ENCODE measurements at regions not wholly inside any gene's neighbourhood (a gene's known extent, or its start where the extent isn't known, plus 50 kb on each side); places are given as distances from the start of the nearest gene placed in this dataset.
"Not testable (repeated sequence)": the region's sequence is repeated elsewhere in the genome, so short reads cannot be mapped to it uniquely, and the experiment has no call there.

DNA sequence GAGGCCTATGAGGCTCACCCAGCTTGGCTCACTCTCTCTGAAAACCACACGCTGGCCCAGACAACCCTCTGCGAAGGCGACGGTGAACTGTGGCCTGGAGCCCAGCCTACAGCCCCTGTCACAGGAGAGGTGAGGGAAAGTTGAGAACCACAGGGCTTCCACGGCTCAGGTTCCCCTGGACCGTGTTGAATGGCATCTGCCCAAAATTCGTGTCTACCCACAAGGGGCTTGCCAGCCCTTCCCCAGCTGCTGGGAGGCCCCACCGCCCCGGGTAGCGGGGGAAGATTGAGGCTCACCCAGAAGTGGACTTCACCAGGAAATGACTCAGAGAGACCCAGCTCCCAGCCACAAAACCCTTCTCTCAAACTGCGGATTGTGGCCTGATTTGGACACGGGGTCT lies 197.1 kb downstream of the CTTN start:
- no peak for DNase-seq

DNA sequence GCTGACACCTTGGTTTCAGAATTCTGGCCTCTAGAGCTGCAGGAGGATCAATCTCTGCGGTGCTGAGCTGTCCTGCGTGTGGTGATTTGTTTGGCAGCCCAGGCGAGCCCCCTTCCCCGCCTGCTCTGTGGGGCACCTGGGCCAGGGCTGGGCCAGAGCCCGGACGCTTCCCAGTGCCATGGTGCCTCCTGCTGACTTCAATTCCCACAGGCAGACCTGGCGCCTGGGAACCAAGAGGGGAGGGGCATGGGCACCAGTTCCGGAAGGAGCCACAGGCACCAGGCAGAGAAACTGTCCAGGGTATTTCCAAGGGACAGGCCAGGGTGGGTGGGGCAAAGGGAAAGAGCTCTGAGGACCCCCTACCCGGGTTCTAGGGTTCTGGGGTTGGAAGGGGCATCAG lies 197.8 kb downstream of the CTTN start:
- DNase-seq = no peak

DNA sequence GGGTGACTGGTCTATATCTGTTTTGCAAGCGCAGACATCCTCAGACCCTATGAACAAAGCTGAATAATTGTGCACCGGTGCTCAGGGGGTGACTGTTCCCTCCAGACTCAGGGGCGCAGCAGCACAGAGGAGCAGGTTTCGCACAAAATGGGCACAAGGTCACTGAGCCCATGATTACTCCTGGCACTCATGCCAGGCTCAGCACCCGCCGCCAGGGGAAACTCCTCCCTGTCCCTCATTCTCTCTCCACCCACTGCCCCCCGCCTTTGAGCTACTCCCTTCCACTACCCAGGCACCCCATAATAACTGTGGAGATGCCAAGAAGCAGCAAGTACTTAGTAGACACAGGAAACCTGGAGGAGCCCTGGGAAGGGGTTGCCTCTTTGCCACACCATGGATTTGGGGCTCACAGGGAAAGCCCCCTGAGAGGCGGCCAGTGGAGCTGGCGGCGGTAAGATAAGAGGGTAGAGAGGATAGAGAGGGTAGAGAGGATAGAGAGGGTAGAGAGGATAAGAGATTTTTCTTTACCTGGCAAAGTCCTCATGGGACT lies 198.8 kb downstream of the CTTN start:
- no peak for DNase-seq

DNA sequence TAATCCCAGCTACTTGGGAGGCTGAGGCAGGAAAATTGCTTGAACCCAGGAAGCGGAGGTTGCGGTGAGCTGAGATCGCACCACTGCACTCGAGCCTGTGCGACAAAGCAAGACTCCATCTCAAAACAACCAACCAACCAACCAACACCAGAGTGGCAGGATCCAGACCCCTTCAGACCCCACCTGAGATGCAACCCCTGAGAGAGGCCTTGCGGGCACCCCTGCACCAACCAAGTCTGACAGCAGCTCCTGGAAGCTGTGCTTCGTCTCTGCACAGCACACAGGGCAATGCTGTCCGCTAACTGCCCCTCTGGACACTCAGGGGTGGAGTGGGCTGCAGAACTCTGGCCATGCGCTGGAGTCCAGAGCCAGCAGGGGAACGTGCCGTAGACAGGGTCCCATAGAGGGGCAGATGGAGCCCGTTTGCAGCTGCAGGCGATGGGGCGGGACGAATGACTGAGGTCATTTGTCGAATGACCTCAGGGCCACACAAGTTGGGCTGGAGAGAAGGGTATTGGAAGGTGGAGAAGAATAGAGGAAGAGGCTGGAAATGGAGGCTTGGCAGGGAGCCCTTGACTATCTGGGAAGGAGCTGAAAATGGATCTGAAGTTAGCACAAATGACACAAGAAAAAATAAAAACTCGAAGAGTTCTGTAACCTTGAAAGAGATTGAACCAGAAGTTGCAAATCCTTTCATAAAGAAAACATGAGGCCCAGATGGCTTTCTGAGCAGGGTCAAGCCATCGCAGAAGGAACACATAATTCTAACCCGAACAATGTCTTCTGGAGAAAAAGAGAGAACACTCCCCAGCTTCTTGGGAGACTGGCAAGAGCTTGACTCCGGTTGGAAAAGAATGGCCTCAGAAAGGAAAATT lies 199.7 kb downstream of the CTTN start:
- no peak for DNase-seq

DNA sequence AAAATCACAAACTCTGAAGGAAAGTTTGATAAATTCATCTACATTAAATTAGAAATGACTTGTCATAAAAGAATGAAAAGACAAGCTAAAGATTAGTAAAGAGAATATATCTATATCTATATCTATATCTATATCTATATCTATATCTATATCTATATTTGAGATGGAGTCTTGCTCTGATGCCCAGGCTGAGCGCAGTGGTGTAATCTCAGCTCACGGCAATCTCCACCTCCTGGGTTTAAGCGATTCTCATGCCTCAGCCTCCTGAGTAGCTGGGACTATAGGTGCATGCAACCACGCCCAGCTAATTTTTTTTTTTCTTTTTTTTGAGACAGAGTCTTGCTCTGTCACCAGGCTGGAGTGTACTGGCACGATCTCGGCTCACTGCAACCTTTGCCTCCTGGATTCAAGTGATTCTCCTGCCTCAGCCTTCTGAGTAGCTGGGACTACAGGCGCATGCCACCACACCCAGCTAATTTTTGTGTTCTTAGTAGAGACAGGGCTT lies 202.6 kb downstream of the CTTN start:
- not testable (repeated sequence) for DNase-seq

DNA sequence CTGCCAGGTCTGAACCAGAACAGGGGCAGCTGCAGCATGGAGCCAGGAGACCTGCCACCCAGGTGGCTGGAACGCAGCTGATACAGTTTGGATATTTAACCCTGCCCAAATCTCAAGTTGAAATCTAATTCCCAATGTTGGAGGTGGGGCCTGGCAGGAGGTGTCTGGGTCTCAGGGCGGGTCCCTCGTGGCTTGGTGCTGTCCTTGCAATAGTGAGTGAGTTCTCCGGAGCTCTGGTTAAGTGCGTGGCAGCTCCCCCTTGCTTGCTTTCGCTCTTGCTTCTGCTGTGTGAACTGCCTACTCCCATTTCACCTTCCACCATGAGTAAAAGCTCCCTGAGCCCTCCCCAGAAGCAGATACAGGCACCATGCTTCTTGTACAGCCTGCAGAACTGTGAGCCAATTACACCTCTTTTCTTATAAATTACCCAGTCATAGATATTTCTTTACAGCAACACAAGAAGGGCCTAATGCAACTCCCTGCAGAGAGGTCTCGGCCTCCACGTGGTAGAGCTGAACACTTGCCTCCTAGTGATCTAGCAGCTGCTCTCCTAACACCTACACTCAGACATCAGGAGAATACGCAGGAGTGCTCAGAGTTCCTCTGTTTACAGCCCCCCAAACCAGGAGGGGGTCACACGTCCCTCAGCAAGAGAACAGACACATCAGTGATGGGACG lies 203.7 kb downstream of the CTTN start:
- no peak for DNase-seq

DNA sequence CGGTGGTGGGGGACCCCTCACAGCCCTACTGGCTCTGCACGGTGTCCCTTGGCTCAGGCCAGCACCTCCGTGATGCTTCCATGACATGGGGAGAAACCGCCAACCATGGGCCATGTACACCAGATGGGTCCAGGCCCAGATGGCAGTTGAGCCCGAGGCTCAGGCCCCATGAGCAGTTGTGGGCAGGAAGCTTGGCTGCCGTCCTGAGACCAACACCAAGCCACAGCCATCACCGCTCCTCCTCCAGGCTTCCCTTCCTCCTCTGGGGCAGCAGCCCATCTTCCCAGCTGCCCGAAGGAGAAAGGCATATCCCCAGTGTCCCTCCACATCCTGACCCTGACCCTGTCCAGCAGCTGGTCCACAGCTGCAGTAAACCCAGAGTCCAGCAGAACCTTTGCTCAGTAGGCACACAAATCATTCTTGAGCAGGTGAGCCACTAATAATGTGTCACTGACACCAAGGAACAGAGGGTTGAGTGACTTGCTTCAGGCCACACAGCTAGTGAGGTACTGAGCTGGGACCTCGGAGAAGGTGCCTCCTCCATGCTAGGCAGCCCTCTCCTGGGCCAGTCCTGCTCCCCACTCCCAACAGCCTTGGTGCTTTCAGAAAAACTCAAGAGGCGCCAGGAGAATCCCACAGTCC lies 204.9 kb downstream of the CTTN start:
- no peak for DNase-seq

DNA sequence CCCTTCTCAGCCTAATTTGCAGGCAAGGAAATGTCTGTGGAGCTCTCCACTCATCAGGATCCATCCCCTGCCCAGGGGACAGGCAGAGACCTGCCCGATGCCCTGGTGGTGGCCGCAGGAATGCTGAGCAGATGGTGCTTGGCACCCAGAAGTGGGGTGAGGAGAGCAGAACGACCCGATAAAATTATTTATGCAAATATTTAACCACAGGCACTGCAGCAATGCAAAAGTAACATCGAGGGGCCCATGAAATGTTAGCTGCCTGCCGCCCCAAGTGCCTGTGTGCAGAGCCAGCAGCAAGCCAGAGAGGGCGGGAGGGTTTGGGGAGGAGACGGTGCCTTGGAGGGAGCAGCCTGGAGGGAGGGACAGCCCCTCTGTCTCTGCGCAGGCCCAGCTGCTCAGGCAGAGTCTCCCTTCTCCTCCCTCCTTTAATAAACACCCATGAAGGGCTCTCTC lies 205.5 kb downstream of the CTTN start:
- no peak for DNase-seq

DNA sequence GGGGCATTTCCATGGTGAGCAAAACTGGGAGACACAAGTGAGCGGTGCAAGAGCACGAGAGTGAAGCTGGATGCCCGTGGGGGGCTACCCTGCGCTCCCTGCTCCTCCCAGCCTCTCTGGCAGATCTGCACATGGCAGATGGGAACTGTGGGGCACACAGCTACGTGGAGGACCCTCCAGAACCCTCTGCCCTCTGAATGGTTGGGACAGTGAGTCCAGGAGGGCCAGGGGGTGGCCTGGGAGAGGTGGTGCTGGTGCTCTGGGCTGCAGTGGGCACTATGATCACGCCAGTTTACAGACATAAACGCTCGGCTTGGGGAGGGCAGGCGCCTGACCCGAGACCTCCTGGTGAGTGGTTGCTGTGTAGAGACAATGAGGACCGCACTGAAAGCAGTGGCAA lies 205.9 kb downstream of the CTTN start:
- DNase-seq = no peak

DNA sequence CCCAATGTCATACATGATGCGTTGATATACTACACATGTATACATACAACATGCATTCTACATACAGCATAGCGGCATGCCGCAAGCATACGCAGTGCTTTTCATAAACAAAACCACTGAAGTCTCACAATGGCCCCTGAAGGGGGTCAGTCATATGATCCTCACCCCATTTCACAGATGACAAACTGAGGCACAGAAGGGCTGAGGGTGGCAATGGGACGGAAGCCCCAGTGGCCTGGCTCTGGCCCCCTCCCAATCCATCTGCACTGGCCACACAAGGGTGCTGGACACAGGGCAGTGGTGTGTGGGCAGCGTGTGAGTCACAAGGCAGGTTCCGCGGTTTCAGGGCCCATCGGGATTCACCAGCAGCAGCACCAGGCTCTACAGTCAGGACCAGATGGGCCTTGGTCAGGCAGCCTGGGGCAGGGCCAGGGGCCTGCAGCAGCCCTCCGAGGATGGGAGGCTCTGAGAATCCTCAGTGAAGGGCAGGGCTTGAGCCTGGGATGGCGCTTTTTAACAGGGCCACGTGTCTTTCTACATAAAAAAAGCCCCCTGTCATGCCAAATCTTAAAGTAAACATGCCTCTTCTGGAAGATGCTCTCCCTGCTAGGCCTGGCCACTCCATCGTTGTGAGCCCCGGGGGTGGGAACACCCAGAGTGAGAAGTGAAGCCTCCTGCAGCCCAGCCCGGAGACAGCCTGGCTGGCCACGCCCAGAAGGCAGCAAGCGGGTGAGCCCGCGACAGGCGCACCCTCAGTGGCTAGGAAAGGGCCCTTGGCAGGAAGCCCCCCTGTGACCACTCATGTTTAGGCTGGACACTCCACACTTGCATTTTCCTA lies 206.5 kb downstream of the CTTN start:
- DNase-seq = no peak

DNA sequence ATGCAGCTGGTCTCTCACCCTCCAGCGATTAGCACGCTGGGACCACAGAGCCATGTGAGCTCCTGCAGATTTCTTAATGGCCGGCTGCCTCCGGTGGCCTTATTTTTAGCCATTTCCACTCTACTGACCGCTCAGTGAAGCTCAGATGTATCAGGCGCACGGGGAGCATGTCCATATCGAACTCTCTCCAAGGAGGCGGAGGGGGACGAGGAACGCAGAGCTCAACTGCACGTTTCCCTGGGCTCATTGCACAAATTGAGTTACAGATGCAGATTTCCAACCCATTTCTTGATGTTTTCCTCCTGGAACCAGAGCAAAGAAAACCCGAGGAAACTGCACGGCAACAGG lies 207.1 kb downstream of the CTTN start:
- DNase-seq = no peak

DNA sequence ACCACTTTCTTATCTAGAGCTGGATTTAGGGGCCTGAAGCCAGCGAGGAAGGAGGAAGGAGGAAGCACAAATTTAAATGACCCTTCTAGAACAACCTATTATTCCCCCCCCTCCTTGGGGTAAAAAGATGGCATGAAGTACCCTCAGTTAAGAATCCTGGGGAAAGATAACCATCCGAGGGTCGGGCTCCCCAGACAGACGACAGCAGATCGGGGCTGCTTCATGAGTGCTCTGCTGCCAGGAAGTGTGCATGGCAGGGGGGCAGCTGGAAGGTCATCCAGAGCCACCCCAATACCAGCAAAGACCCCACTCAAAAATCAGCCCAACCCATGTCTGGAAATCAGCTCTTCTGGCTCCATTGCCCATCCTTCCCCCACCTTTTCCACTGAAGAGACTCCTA lies 207.5 kb downstream of the CTTN start:
- DNase-seq = no peak

DNA sequence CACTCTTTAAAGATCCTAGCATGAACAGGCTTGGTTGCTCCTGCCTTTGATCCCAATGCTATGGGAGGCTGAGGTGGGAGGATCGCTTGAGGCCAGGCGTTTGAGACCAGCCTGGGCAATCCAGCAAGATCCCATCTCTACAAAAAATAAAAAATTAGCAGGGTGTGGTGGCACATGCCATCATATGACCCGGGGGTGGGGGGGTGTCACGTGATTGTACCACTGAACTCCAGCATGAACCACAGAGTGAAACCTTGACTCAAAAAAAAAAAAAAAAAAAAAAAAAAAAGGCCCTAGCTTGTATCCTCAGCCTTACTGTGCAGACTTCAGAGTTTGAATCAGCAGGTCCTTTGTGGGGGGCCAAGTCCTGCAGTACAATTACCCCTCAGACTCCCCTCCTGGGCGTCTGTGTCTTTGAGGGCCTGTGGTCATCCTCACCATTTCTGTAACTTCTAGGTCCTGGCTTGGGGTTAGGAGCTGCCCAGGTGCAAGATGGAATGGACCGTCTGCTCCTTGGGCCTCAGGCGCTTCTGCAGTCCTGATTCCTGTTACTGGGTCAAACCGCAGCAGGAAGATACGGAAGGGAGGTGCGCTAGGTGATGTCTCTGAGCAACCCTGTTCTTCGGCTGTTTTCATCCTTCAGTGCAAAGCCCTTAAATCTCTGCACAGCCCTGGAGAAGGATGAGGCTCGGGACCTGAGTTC lies 208.1 kb downstream of the CTTN start:
- no peak for DNase-seq

DNA sequence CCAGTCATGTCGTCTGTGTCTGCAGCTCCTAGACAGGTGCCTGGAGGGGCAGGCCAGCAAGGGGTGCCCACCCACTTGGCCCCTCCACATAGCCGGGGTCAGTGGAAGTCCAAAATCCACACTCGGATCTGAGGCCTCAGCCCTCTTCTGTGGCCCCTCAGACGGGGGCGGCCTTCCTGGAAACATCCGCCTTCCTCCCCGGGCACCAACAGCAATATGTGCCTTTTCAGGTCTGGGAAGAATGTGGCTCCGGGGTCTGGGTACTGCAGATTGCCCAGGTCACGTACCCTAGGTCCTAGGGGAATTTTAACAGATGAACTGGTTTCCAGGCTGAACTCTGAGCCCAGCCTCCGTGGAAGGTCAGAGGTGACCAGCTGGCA lies 208.6 kb downstream of the CTTN start:
- DNase-seq = no peak

DNA sequence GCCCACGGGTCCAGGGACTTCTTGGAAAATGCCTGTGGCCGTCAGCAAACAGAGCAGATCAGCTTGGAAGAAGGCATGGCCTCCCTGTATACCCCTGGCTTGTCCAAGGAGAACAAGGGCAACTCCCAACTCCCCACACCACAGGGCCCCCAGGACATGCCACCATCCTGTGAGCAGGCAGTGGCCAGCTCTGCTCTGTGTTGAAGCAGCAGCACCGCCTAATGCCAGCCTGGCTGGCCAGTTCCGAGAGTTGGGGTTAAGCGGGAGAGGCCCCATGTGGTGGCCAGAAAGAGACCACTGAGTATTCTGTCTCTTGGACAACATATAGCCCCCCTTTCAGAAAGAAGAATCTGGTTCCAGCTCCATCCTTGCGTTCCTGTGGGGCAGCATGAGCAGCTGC lies 209.2 kb downstream of the CTTN start:
- no peak for DNase-seq

DNA sequence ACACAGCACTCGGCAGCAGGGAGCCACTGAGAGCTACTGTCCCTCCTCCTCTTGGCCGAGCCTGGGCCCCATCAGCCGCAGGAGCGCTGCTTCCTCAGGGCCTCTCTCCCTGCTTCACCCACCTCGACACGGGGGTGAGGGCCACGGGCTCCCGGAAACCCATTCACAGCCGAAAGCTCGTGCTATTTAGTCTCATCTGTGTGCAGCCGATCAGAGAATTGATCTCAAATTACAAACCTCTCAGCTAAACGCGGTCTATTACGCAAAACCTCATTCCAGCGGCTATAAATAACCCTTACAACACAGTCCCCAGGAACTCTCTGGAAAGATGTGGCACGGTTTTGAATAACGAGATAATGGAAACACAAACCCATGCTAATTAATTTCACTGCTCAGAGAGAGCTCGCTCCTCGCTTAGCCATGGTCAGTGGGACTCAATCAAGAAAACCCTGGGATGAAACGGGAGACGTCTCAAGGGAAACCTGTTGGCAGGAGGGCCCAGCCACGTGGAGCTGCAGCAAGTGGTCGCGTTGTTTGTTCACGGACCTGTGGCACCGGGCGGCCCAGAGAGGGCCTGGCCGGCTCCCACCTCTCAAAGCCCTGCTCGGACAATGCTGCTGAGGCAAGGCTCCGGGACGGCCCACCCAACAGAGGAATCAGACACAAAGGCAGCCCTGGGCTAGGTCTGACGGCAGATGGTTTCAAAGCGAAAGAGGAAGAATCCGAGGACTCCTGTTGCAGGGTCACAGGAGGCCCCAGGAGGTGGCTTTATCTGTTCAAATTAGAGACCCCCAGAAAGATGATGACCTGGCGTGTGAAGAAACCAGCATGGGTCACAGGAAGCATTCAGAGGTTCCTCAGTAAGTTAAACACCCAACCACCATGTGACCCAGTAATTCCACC lies 210.5 kb downstream of the CTTN start:
- DNase-seq = no peak

DNA sequence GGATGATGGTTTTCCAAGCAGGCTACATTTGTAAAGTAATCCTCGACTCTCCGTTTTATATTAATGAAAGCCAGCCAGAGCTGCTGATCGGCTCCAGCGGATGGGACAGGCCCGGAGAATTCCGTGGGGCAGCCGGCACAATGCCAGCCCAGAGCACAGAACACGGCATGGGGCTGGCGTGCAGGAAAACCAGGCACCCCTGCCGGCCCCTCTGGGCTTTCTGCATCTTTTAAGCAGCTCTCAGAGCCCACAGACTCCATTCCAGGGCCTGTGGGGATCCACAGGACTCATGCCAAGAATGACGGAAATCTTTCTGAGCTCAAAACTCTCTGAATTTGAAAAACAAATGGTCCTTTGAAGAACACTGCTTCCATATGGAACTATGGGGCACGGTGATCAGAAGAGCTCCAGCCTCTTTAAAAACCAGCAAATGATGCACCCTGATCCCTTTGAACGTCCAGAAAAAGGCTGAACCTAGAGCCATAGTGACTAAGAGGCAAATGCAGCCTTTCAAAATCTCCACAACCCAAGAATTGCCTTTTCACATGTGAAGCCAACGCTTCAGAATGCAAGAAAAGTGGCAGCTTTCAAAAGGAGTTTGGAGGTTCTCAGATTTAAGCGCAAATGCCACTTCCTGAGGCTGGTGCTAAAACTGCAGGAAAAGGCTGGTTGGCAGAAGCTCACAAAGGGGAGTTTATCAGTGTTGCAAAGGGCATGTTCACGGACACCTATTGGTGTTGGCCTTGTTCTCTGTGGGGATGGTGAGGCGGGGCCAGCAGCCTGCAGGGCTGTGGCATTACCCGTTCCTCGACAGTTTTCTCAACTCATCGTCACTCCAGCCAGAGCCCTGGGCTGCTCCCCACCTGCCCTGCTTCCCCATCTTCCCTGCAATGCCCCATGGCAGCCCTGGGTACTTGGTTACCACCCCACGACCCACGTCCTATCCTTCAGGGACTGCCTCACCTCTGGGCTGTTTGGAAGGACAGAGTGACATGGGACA lies 212.5 kb downstream of the CTTN start:
- DNase-seq = no peak

DNA sequence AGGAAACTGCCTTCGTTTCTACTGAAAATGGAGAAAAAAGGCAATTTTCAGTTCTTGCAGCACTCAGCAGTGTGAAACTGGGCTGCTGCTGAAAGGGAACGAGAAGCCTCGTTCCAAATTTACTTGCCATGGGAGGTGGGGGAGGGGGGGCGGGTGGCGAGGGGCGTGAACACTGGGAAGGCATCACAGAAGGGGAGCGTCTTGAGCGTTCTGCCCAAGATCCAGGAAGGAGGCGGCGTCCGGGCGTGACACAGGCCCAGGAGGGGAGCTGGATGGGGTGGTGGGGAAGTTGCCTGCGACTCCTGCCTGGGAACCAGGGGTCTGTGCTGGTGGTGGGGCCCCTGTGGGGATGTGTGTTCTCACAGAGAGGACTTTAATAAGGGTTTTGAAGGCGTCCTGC lies 213.5 kb downstream of the CTTN start:
- no peak for DNase-seq

DNA sequence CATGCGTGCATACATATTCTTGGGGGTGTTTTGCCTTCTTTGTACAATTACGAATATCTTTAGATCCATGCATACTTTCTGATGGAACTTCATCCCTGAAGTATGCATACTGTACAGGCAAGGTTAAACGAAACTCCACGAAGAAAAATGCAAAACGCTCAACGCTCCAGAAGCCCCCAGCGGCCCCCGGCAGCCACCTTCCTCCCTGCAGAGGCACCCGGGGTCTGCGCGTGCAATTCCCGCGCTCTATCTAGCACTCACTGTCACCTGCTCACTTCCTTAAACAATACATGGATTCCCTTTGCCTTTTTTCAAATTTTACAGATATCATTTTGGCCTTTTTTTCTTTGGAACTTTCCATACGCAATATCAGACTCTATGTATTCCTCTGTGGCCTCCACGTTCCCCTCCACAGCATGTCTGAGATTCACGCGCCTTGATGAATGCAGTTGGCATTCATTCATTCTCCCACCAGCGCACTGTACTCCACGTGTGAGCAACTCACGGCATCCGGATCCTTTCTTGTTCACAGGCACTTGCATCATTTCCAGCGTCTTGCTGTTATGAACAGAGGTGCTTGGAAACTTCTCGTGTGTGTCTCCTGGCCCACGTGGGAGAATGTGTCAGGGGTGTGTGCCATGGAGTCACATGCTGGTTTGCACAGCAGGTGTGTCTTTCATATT lies 214.3 kb downstream of the CTTN start:
- DNase-seq = no peak
